ENCODE measurements at regions not wholly inside any gene's neighbourhood (a gene's known extent, or its start where the extent isn't known, plus 50 kb on each side); places are given as distances from the start of the nearest gene placed in this dataset.

GRCh38 chr3:153442386-153442785 is 280.4 kb downstream of the RAP2B start:
- H3K27me3 Mint-ChIP-seq (ENCODE audit: unreplicated experiment): peaks cover 2% of the 10 kb centered on the region
- H3K9me3 Mint-ChIP-seq (ENCODE audit: unreplicated experiment): no peaks in the 10 kb centered on the region
- H3K27ac Mint-ChIP-seq (ENCODE audit: unreplicated experiment): no peak overlapping the region
- H3K4me3 Mint-ChIP-seq (ENCODE audit: unreplicated experiment): no peak overlapping the region
- no peak for DNase-seq (ENCODE audit: extremely low spot score, unreplicated experiment)
- no peaks in the 10 kb centered on the region for H3K36me3 Mint-ChIP-seq (ENCODE audit: unreplicated experiment)
- TF ChIP-seq CTCF (IDR thresholded peaks at IDR 0.05): no peak
- no peaks in the 10 kb centered on the region for H3K4me1 Mint-ChIP-seq (ENCODE audit: unreplicated experiment)

GRCh38 chr3:153442799-153443487 is 280.9 kb downstream of the RAP2B start:
- Mint-ChIP-seq H3K9me3 (ENCODE audit: unreplicated experiment) (no peaks in the 10 kb centered on the region), H3K27me3 (ENCODE audit: unreplicated experiment) (peaks cover 2% of the 10 kb centered on the region), H3K4me3 (ENCODE audit: unreplicated experiment) (no peak overlapping the region), H3K36me3 (ENCODE audit: unreplicated experiment) (no peaks in the 10 kb centered on the region), H3K27ac (ENCODE audit: unreplicated experiment) (no peak overlapping the region), H3K4me1 (ENCODE audit: unreplicated experiment) (no peaks in the 10 kb centered on the region)
- no peak for TF ChIP-seq CTCF (IDR thresholded peaks at IDR 0.05)
- DNase-seq (ENCODE audit: extremely low spot score, unreplicated experiment): no peak

GRCh38 chr3:153443961-153444360 is 281.9 kb downstream of the RAP2B start:
- Mint-ChIP-seq H3K36me3 (ENCODE audit: unreplicated experiment) (no peaks in the 10 kb centered on the region), H3K9me3 (ENCODE audit: unreplicated experiment) (no peaks in the 10 kb centered on the region), H3K4me1 (ENCODE audit: unreplicated experiment) (no peaks in the 10 kb centered on the region), H3K27ac (ENCODE audit: unreplicated experiment) (no peak overlapping the region), H3K4me3 (ENCODE audit: unreplicated experiment) (no peak overlapping the region), H3K27me3 (ENCODE audit: unreplicated experiment) (peaks cover 2% of the 10 kb centered on the region)
- no peak for DNase-seq (ENCODE audit: extremely low spot score, unreplicated experiment)
- no peak for TF ChIP-seq CTCF (IDR thresholded peaks at IDR 0.05)

GRCh38 chr3:153445817-153446216 is 283.8 kb downstream of the RAP2B start:
- Mint-ChIP-seq H3K36me3 (ENCODE audit: unreplicated experiment) (no peaks in the 10 kb centered on the region), H3K4me1 (ENCODE audit: unreplicated experiment) (no peaks in the 10 kb centered on the region), H3K27ac (ENCODE audit: unreplicated experiment) (no peak overlapping the region), H3K9me3 (ENCODE audit: unreplicated experiment) (no peaks in the 10 kb centered on the region), H3K27me3 (ENCODE audit: unreplicated experiment) (peaks cover 2% of the 10 kb centered on the region), H3K4me3 (ENCODE audit: unreplicated experiment) (no peak overlapping the region)
- DNase-seq (ENCODE audit: extremely low spot score, unreplicated experiment): no peak
- TF ChIP-seq CTCF (IDR thresholded peaks at IDR 0.05): no peak

GRCh38 chr3:153448151-153448829 is 286.3 kb downstream of the RAP2B start:
- no peak for DNase-seq (ENCODE audit: extremely low spot score, unreplicated experiment)
- TF ChIP-seq CTCF (IDR thresholded peaks at IDR 0.05): no peak
- H3K4me3 Mint-ChIP-seq (ENCODE audit: unreplicated experiment): no peak overlapping the region
- H3K9me3 Mint-ChIP-seq (ENCODE audit: unreplicated experiment): no peaks in the 10 kb centered on the region
- no peaks in the 10 kb centered on the region for H3K27me3 Mint-ChIP-seq (ENCODE audit: unreplicated experiment)
- no peak overlapping the region for H3K27ac Mint-ChIP-seq (ENCODE audit: unreplicated experiment)
- H3K36me3 Mint-ChIP-seq (ENCODE audit: unreplicated experiment): no peaks in the 10 kb centered on the region
- no peaks in the 10 kb centered on the region for H3K4me1 Mint-ChIP-seq (ENCODE audit: unreplicated experiment)
